Lower lobe of right lung (tissue), 2 donors: ENCODE measurements at regions not wholly inside any gene's neighbourhood (a gene's known extent, or its start where the extent isn't known, plus 50 kb on each side); places are given as distances from the start of the nearest gene placed in this dataset.

ENCODE experiments used
- ATAC-seq, 2 donors: fragments of 200-7000 bp; cut with Tn5 transposase; one replicate each; pipeline ENCODE4 v1.9.1; 2020 to 2022; ENCODE audit warnings: mild to moderate bottlenecking in 2 of 2, moderate library complexity in 2 of 2
- DNase-seq: peaks from one replicate; pipeline ENCODE4 v3.0.0-alpha.2; 2020
- H3K27ac ChIP-seq: fragments of 200-600 bp; one replicate; pipeline ENCODE4 v1.8.0; 2022
- H3K27me3 ChIP-seq: fragments of 200-600 bp; one replicate; pipeline ENCODE4 v1.8.0; 2022; ENCODE audit warnings: low read depth
- H3K36me3 ChIP-seq: fragments of 200-600 bp; one replicate; pipeline ENCODE4 v1.8.0; 2022; ENCODE audit warnings: mild to moderate bottlenecking
- H3K4me1 ChIP-seq: fragments of 200-600 bp; one replicate; pipeline ENCODE4 v1.8.0; 2022
- H3K4me3 ChIP-seq: fragments of 200-600 bp; one replicate; pipeline ENCODE4 v1.8.0; 2022; ENCODE audit warnings: mild to moderate bottlenecking
- H3K9me3 ChIP-seq: fragments of 200-600 bp; one replicate; pipeline ENCODE4 v1.8.0; 2022
- CTCF ChIP-seq: fragments of 200-600 bp; IDR thresholded peaks from one replicate; pipeline ENCODE4 v1.8.0; 2022; ENCODE audit warnings: antibody characterized with exemption, mild to moderate bottlenecking
- intact Hi-C: fragments of 100-400 bp; cut with DNase I; formaldehyde crosslinking; loops from one replicate; pipeline ENCODE4 v1.11.0; 2022
- donor health status: DM: no; HTN: yes; CAD: no; lungs with severe emphysema.

- H3K4me1 ChIP-seq = no peaks in the 10 kb centered on the region
- TF ChIP-seq CTCF = no peak
- H3K9me3 ChIP-seq = no peaks in the 10 kb centered on the region
- H3K27ac ChIP-seq = no peak overlapping the region
- H3K4me3 ChIP-seq = no peak overlapping the region
- ATAC-seq = no peak
- no peaks in the 10 kb centered on the region for H3K36me3 ChIP-seq
- H3K27me3 ChIP-seq = no peaks in the 10 kb centered on the region
- DNase-seq = no peak
- intact Hi-C loops = no loop called here
Observed at GRCh38 chr12:88662961-88663360, 82.7 kb upstream of the KITLG start.

GRCh38 chr12:88662093-88662492 is 81.8 kb upstream of the KITLG start:
- no peaks in the 10 kb centered on the region for H3K9me3 ChIP-seq
- no peak for TF ChIP-seq CTCF
- ATAC-seq = no peak
- H3K27me3 ChIP-seq = no peaks in the 10 kb centered on the region
- no peak overlapping the region for H3K4me3 ChIP-seq
- intact Hi-C loops = no loop called here
- no peak overlapping the region for H3K27ac ChIP-seq
- H3K4me1 ChIP-seq = no peaks in the 10 kb centered on the region
- H3K36me3 ChIP-seq = no peaks in the 10 kb centered on the region
- DNase-seq = no peak

- Histone ChIP-seq H3K36me3 (no peaks in the 10 kb centered on the region), H3K27me3 (no peaks in the 10 kb centered on the region), H3K9me3 (no peaks in the 10 kb centered on the region), H3K4me3 (no peak overlapping the region), H3K27ac (no peak overlapping the region), H3K4me1 (no peaks in the 10 kb centered on the region)
- ATAC-seq = no peak
- intact Hi-C loops = no loop called here
- no peak for DNase-seq
- TF ChIP-seq CTCF = no peak
Observed at GRCh38 chr12:88658009-88658408, 77.7 kb upstream of the KITLG start.

GRCh38 chr12:88650715-88651114 is 70.4 kb upstream of the KITLG start:
- DNase-seq (no peak), ATAC-seq (no peak)
- no peak overlapping the region for H3K4me3 ChIP-seq
- intact Hi-C loops = no loop called here
- H3K4me1 ChIP-seq = no peaks in the 10 kb centered on the region
- no peaks in the 10 kb centered on the region for H3K27me3 ChIP-seq
- TF ChIP-seq CTCF = no peak
- H3K27ac ChIP-seq = no peak overlapping the region
- H3K9me3 ChIP-seq = no peaks in the 10 kb centered on the region
- H3K36me3 ChIP-seq = no peaks in the 10 kb centered on the region

GRCh38 chr12:88648625-88649024 is 68.4 kb upstream of the KITLG start:
- ATAC-seq (no peak), DNase-seq (no peak)
- H3K4me1 ChIP-seq = no peaks in the 10 kb centered on the region
- H3K4me3 ChIP-seq = no peak overlapping the region
- H3K9me3 ChIP-seq = no peaks in the 10 kb centered on the region
- no peak for TF ChIP-seq CTCF
- H3K27ac ChIP-seq = no peak overlapping the region
- intact Hi-C loops = no loop called here
- H3K36me3 ChIP-seq = no peaks in the 10 kb centered on the region
- no peaks in the 10 kb centered on the region for H3K27me3 ChIP-seq

GRCh38 chr12:88646824-88647223 is 66.6 kb upstream of the KITLG start:
- no peaks in the 10 kb centered on the region for H3K27me3 ChIP-seq
- no peak overlapping the region for H3K27ac ChIP-seq
- DNase-seq (no peak), ATAC-seq (no peak)
- TF ChIP-seq CTCF = no peak
- no peaks in the 10 kb centered on the region for H3K36me3 ChIP-seq
- intact Hi-C loops = no loop called here
- no peaks in the 10 kb centered on the region for H3K4me1 ChIP-seq
- no peaks in the 10 kb centered on the region for H3K9me3 ChIP-seq
- H3K4me3 ChIP-seq = no peak overlapping the region
